ENCODE measurements at regions not wholly inside any gene's neighbourhood (a gene's known extent, or its start where the extent isn't known, plus 50 kb on each side); places are given as distances from the start of the nearest gene placed in this dataset.
"Not testable (repeated sequence)": the region's sequence is repeated elsewhere in the genome, so short reads cannot be mapped to it uniquely, and the experiment has no call there.

GRCh38 chr15:17026633-17027032, 3515.0 kb downstream of the GOLGA6L6 start:
- Histone ChIP-seq H3K9me3 (ENCODE audit: control insufficient read depth, low read depth, low read length) (peaks cover 69% of the 10 kb centered on the region), H3K27ac (ENCODE audit: low read length) (no peak overlapping the region), H3K27me3 (ENCODE audit: control insufficient read depth, insufficient read depth, low read length) (no peaks in the 10 kb centered on the region), H3K36me3 (ENCODE audit: control insufficient read depth, low read depth, low read length) (no peaks in the 10 kb centered on the region), H3K4me3 (ENCODE audit: low read length) (no peak overlapping the region), H3K9ac (ENCODE audit: low read length) (no peak overlapping the region), H3K4me1 (ENCODE audit: control insufficient read depth, low read depth, low read length) (no peaks in the 10 kb centered on the region)

- H3K4me1 ChIP-seq (ENCODE audit: control insufficient read depth, low read depth, low read length); H3K36me3 ChIP-seq (ENCODE audit: control insufficient read depth, low read depth, low read length); H3K27me3 ChIP-seq (ENCODE audit: control insufficient read depth, insufficient read depth, low read length); H3K4me3 ChIP-seq (ENCODE audit: low read length); H3K9ac ChIP-seq (ENCODE audit: low read length); H3K27ac ChIP-seq (ENCODE audit: low read length): not testable (repeated sequence)
- peaks cover 68% of the 10 kb centered on the region for H3K9me3 ChIP-seq (ENCODE audit: control insufficient read depth, low read depth, low read length)
Observed at GRCh38 chr15:17022040-17022439, 3519.6 kb downstream of the GOLGA6L6 start.
